SK-N-SH (cell line): ENCODE measurements at regions not wholly inside any gene's neighbourhood (a gene's known extent, or its start where the extent isn't known, plus 50 kb on each side); places are given as distances from the start of the nearest gene placed in this dataset.

ENCODE experiments used
- CTCF ChIP-seq: fragments of 200-600 bp; sonication (generic); IDR thresholded peaks from 2 replicates; pipeline ENCODE4 v1.6.1; 2017; ENCODE audit warnings: antibody characterized with exemption, mild to moderate bottlenecking, moderate library complexity
- MXI1 ChIP-seq: IDR thresholded peaks from 2 replicates; pipeline ENCODE4 v1.6.1; 2012; ENCODE audit warnings: mild to moderate bottlenecking, low read depth, low read length, improper control_type of control experiment
- NRF1 ChIP-seq: IDR thresholded peaks from 2 replicates; pipeline ENCODE4 v1.6.1; 2012; ENCODE audit warnings: low read depth, mild to moderate bottlenecking, low read length
- ZBTB33 ChIP-seq: IDR thresholded peaks from 2 replicates; pipeline ENCODE4 v1.4.0; 2012; ENCODE audit warnings: low read depth, borderline replicate concordance

- no peak for TF ChIP-seq CTCF
- no peak for TF ChIP-seq NRF1
- TF ChIP-seq MXI1, result no peak
- TF ChIP-seq ZBTB33, result no peak
Observed at GRCh38 chr13:61706899-61707298, 291.2 kb upstream of the PCDH20 start.
